Mesodermal cell (in vitro differentiated cells): ENCODE measurements at regions not wholly inside any gene's neighbourhood (a gene's known extent, or its start where the extent isn't known, plus 50 kb on each side); places are given as distances from the start of the nearest gene placed in this dataset.
"Not testable (repeated sequence)": the region's sequence is repeated elsewhere in the genome, so short reads cannot be mapped to it uniquely, and the experiment has no call there.

Source experiments
- H3K27ac ChIP-seq: 2 replicates; pipeline ENCODE4 v1.7.0; 2013; ENCODE audit warnings: mild to moderate bottlenecking, low read depth, low read length, moderate library complexity; ENCODE audit not compliant: severe bottlenecking
- H3K36me3 ChIP-seq: 2 replicates; pipeline ENCODE4 v1.7.1; 2013; ENCODE audit warnings: mild to moderate bottlenecking, low read length, moderate library complexity; ENCODE audit not compliant: control insufficient read depth, insufficient read depth
- H3K4me1 ChIP-seq: one replicate; pipeline ENCODE4 v1.7.1; 2013; ENCODE audit warnings: mild to moderate bottlenecking, low read length; ENCODE audit not compliant: insufficient read depth, control insufficient read depth, poor library complexity, severe bottlenecking
- H3K4me3 ChIP-seq: 2 replicates; pipeline ENCODE4 v1.7.0; 2013; ENCODE audit warnings: low read length, control low read depth, mild to moderate bottlenecking; ENCODE audit not compliant: insufficient read depth, poor library complexity, severe bottlenecking; ENCODE audit errors: extremely low read depth
- H3K9me3 ChIP-seq: 2 replicates; pipeline ENCODE4 v1.7.1; 2013; ENCODE audit warnings: mild to moderate bottlenecking, low read length, moderate library complexity; ENCODE audit not compliant: control insufficient read depth
- WGBS, 2 experiments: methylation state at CpG; one replicate each; pipeline ENCODE4 v1.1.5; 2013; ENCODE audit warnings: missing lambda C conversion rate in 2 of 2; ENCODE audit not compliant: insufficient coverage in 2 of 2; 5-methylcytosine and 5-hydroxymethylcytosine counted together

GRCh38 chr1:199585392-199585791, 442.1 kb upstream of the NR5A2 start:
- no peak overlapping the region for H3K27ac ChIP-seq
- H3K4me3 ChIP-seq: no peak overlapping the region
- no peaks in the 10 kb centered on the region for H3K4me1 ChIP-seq
- H3K36me3 ChIP-seq: no peaks in the 10 kb centered on the region
- no peaks in the 10 kb centered on the region for H3K9me3 ChIP-seq

DNA sequence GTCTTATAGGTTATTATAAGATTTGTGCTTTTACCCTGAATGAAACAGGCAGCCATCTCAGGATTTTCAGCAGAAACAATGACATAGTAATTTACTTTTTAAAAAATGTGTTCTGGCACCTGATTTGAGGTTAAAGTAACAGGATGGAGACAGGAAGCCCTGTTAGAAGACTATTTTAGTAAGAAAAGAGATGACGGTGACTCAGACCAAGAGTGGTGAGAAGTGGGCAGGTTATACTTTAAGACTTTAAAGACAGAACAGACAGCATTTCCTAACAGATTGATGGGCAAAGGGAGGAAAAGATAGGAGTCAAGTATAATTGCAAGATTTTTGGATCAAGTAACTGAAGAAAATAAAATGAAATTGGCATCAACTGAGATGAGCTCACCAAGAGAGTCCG, 436.8 kb upstream of the NR5A2 start:
- no peaks in the 10 kb centered on the region for H3K36me3 ChIP-seq
- H3K9me3 ChIP-seq: no peaks in the 10 kb centered on the region
- H3K4me3 ChIP-seq: no peak overlapping the region
- H3K27ac ChIP-seq: no peak overlapping the region
- H3K4me1 ChIP-seq: no peaks in the 10 kb centered on the region
- 86 to 94% methylated on average over 2 of the region's 2 CpGs for WGBS, 2 experiments

- Histone ChIP-seq H3K36me3 (no peaks in the 10 kb centered on the region), H3K27ac (no peak overlapping the region), H3K4me1 (no peaks in the 10 kb centered on the region), H3K4me3 (no peak overlapping the region), H3K9me3 (no peaks in the 10 kb centered on the region)
- WGBS, 2 experiments: 100% methylated on average over 2 of the region's 3 CpGs
Measured at GRCh38 chr1:199591468-199591867, 436.0 kb upstream of the NR5A2 start.

- Histone ChIP-seq H3K4me3 (no peak overlapping the region), H3K9me3 (no peaks in the 10 kb centered on the region), H3K4me1 (no peaks in the 10 kb centered on the region), H3K27ac (no peak overlapping the region), H3K36me3 (no peaks in the 10 kb centered on the region)
- 90 to 91% methylated on average over 2 to 5 of the region's 6 CpGs for WGBS, 2 experiments
Measured at GRCh38 chr1:199593475-199593874, 434.0 kb upstream of the NR5A2 start.

DNA sequence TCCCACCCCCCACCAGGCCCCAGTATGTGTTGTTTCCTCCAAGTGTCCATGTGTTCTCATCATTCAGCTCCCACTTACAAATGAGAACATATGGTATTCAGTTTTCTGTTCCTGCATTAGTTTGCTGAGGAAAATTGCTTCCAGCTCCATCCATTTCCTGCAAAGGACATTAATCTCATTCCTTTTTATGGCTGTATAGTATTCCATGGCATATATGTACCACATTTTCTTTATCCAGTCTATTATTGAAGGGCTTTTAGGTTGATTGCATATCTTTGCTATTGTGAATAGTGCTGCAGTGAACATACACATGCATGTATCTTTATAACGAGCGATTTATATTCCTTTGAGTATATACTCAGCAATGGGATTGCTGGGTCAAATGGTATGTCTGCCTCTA, 431.1 kb upstream of the NR5A2 start:
- 92% methylated on average over 2 of the region's 2 CpGs; no CpG with 5 or more reads in 1 of the 2 experiments for WGBS, 2 experiments
- not testable (repeated sequence) for H3K36me3 ChIP-seq, H3K9me3 ChIP-seq, H3K4me3 ChIP-seq, H3K27ac ChIP-seq, H3K4me1 ChIP-seq

- Histone ChIP-seq H3K36me3 (no peaks in the 10 kb centered on the region), H3K4me3 (no peak overlapping the region), H3K27ac (no peak overlapping the region), H3K9me3 (no peaks in the 10 kb centered on the region), H3K4me1 (no peaks in the 10 kb centered on the region)
- whole genome bisulfite sequencing, 2 experiments: no CpG with 5 or more reads among the region's 3 CpGs
Measured at GRCh38 chr1:199597152-199597551, 430.4 kb upstream of the NR5A2 start.

DNA sequence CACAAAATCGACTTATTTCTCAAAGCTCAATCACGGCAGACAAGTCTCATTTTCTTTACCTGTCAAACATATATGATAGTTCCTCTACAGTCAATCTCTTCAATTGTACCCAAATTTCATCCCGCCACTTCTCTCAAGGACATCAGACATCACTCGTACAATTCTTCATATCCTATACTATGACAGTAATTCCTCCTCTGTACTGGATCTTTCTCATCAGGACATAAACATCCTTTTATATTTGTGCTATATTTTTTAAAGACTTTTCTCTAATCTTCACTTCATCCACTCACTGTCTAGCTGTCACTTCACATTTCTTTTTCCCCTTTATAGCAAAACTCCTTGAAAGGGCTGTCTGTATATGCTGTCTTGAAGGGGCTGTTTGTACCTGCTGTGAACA, 419.1 kb upstream of the NR5A2 start:
- no peaks in the 10 kb centered on the region for H3K36me3 ChIP-seq
- no peak overlapping the region for H3K27ac ChIP-seq
- H3K4me3 ChIP-seq: no peak overlapping the region
- 75 to 82% methylated on average over 3 to 4 of the region's 4 CpGs for WGBS, 2 experiments
- no peaks in the 10 kb centered on the region for H3K4me1 ChIP-seq
- H3K9me3 ChIP-seq: no peaks in the 10 kb centered on the region

- no peaks in the 10 kb centered on the region for H3K9me3 ChIP-seq
- H3K4me1 ChIP-seq: no peaks in the 10 kb centered on the region
- H3K27ac ChIP-seq: no peak overlapping the region
- H3K36me3 ChIP-seq: no peaks in the 10 kb centered on the region
- no peak overlapping the region for H3K4me3 ChIP-seq
- 86 to 92% methylated on average over 1 to 2 of the region's 6 CpGs for WGBS, 2 experiments
Measured at GRCh38 chr1:199612976-199613774, 414.3 kb upstream of the NR5A2 start.

DNA sequence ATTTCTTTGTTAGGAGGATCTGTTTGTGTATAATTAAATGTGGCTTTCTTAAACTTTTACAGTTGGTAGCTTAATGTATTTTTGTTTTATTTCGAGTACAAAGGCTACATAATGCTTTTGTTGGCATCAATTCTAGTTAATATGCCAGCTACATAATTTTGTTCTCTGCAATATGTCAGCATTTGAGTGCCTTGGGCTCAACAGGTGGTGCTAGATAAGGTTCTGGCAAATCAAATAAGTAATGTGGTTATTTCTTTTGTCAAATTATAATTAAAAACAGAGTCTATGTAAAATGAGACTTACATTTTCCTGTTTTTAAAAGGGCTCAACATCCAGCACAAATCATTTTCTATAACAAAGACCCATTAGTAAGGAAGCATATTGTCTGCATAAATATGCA, 410.6 kb upstream of the NR5A2 start:
- Histone ChIP-seq H3K36me3 (no peaks in the 10 kb centered on the region), H3K9me3 (no peaks in the 10 kb centered on the region), H3K27ac (no peak overlapping the region), H3K4me3 (no peak overlapping the region), H3K4me1 (no peaks in the 10 kb centered on the region)
- no CpG with 5 or more reads among the region's 1 CpG for WGBS, 2 experiments

GRCh38 chr1:199619223-199619622, 408.3 kb upstream of the NR5A2 start:
- Histone ChIP-seq H3K9me3 (no peaks in the 10 kb centered on the region), H3K4me1 (no peaks in the 10 kb centered on the region), H3K4me3 (no peak overlapping the region), H3K36me3 (no peaks in the 10 kb centered on the region), H3K27ac (no peak overlapping the region)
- 89 to 100% methylated on average over 1 of the region's 4 CpGs for WGBS, 2 experiments

- not testable (repeated sequence) for H3K36me3 ChIP-seq, H3K4me3 ChIP-seq, H3K4me1 ChIP-seq, H3K27ac ChIP-seq, H3K9me3 ChIP-seq
- 74 to 100% methylated on average over 1 to 3 of the region's 3 CpGs for WGBS, 2 experiments
Measured at GRCh38 chr1:199626228-199626627, 401.3 kb upstream of the NR5A2 start.
